ENCODE measurements at regions not wholly inside any gene's neighbourhood (a gene's known extent, or its start where the extent isn't known, plus 50 kb on each side); places are given as distances from the start of the nearest gene placed in this dataset.

GRCh38 chr14:84251411-84252115, 1278.4 kb upstream of the FLRT2 start:
- H3K79me1 ChIP-seq (replicated peaks; ENCODE audit: low read length, poor library complexity, severe bottlenecking): no peaks in the 10 kb centered on the region
- no peak overlapping the region for H3K18ac ChIP-seq (ENCODE audit: low read depth in 1 of 2, low read length in 2 of 2)
- no peaks in the 10 kb centered on the region for H3K27me3 ChIP-seq (ENCODE audit: control insufficient read depth in 1 of 2, insufficient read depth in 1 of 2, low read length in 2 of 2)
- no peak overlapping the region for H3K14ac ChIP-seq (ENCODE audit: low read length in 2 of 2)
- H3K4ac ChIP-seq (ENCODE audit: low read depth in 1 of 2, low read length in 2 of 2): no peak overlapping the region
- no peak overlapping the region for H3K9ac ChIP-seq (ENCODE audit: low read length)
- no peak overlapping the region for H2BK120ac ChIP-seq (ENCODE audit: low read depth, low read length)
- H3K4me1 ChIP-seq (ENCODE audit: control insufficient read depth, insufficient read depth, low read depth, low read length): no peaks in the 10 kb centered on the region
- no peak overlapping the region for H2BK15ac ChIP-seq (ENCODE audit: low read depth, poor library complexity, severe bottlenecking)
- no peaks in the 10 kb centered on the region for H3K9me3 ChIP-seq (ENCODE audit: control insufficient read depth, low read length)
- no peak overlapping the region for H4K8ac ChIP-seq (ENCODE audit: low read length)
- no peak overlapping the region for H2BK5ac ChIP-seq (ENCODE audit: low read depth, low read length, poor library complexity, severe bottlenecking)
- no peak overlapping the region for H4K91ac ChIP-seq (ENCODE audit: low read length)
- no peak overlapping the region for H2AK5ac ChIP-seq (ENCODE audit: low read length, severe bottlenecking)
- no peak for DNase-seq
- H3K4me2 ChIP-seq (ENCODE audit: low read length, poor library complexity, severe bottlenecking): no peak overlapping the region
- no peak overlapping the region for H3K4me3 ChIP-seq (ENCODE audit: insufficient read depth in 1 of 2, low read depth in 1 of 2, low read length in 2 of 2)
- no CpG with 5 or more reads among the region's 1 CpG for WGBS
- H2AFZ ChIP-seq (ENCODE audit: low read depth, low read length): no peak overlapping the region
- no peak overlapping the region for H3K27ac ChIP-seq (ENCODE audit: low read length, poor library complexity, severe bottlenecking)
- no peak overlapping the region for H3K23ac ChIP-seq (ENCODE audit: low read length in 2 of 2)
- H2BK12ac ChIP-seq (ENCODE audit: low read length in 2 of 2): no peak overlapping the region
- H3K36me3 ChIP-seq (ENCODE audit: control insufficient read depth in 1 of 2, insufficient read depth in 2 of 2, low read depth in 1 of 2, low read length in 2 of 2): no peaks in the 10 kb centered on the region

- Histone ChIP-seq H3K36me3 (ENCODE audit: control insufficient read depth in 1 of 2, insufficient read depth in 2 of 2, low read depth in 1 of 2, low read length in 2 of 2) (no peaks in the 10 kb centered on the region), H3K23ac (ENCODE audit: low read length in 2 of 2) (no peak overlapping the region), H4K8ac (ENCODE audit: low read length) (no peak overlapping the region), H2BK12ac (ENCODE audit: low read length in 2 of 2) (no peak overlapping the region), H4K91ac (ENCODE audit: low read length) (no peak overlapping the region), H3K4me1 (ENCODE audit: control insufficient read depth, insufficient read depth, low read depth, low read length) (no peaks in the 10 kb centered on the region), H2AK5ac (ENCODE audit: low read length, severe bottlenecking) (no peak overlapping the region), H3K79me1 (replicated peaks; ENCODE audit: low read length, poor library complexity, severe bottlenecking) (no peaks in the 10 kb centered on the region), H3K9me3 (ENCODE audit: control insufficient read depth, low read length) (no peaks in the 10 kb centered on the region), H3K4me3 (ENCODE audit: insufficient read depth in 1 of 2, low read depth in 1 of 2, low read length in 2 of 2) (no peak overlapping the region), H3K9ac (ENCODE audit: low read length) (no peak overlapping the region), H3K14ac (ENCODE audit: low read length in 2 of 2) (no peak overlapping the region), H2BK5ac (ENCODE audit: low read depth, low read length, poor library complexity, severe bottlenecking) (no peak overlapping the region), H3K4me2 (ENCODE audit: low read length, poor library complexity, severe bottlenecking) (no peak overlapping the region), H2BK15ac (ENCODE audit: low read depth, poor library complexity, severe bottlenecking) (no peak overlapping the region), H3K27ac (ENCODE audit: low read length, poor library complexity, severe bottlenecking) (no peak overlapping the region), H2AFZ (ENCODE audit: low read depth, low read length) (no peak overlapping the region), H3K27me3 (ENCODE audit: control insufficient read depth in 1 of 2, insufficient read depth in 1 of 2, low read length in 2 of 2) (no peaks in the 10 kb centered on the region), H2BK120ac (ENCODE audit: low read depth, low read length) (no peak overlapping the region), H3K18ac (ENCODE audit: low read depth in 1 of 2, low read length in 2 of 2) (no peak overlapping the region), H3K4ac (ENCODE audit: low read depth in 1 of 2, low read length in 2 of 2) (no peak overlapping the region)
- DNase-seq: no peak
- WGBS: no CpG with 5 or more reads among the region's 2 CpGs
Observed at GRCh38 chr14:84252706-84253105, 1277.2 kb upstream of the FLRT2 start.

DNA sequence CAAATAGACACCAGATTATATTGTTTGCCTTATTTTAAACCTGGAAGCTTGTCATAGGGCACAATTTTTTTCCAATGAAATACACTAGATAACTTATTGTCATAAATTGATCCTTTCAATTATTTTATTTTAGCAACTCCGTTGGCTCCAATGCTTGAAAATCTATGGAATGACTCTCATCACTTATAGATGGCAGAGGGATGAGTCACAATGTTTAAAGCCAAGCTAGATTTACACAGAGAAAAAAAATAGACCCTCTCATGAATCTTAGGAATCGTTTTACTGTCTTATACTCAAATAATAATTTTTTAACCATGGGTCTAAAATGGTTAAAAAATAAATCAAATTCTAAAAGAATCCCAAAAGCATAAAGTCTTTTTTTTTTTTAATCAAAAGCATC, 1276.6 kb upstream of the FLRT2 start:
- no peak overlapping the region for H3K14ac ChIP-seq (ENCODE audit: low read length in 2 of 2)
- H3K4me1 ChIP-seq (ENCODE audit: control insufficient read depth, insufficient read depth, low read depth, low read length): no peaks in the 10 kb centered on the region
- no peaks in the 10 kb centered on the region for H3K79me1 ChIP-seq (replicated peaks; ENCODE audit: low read length, poor library complexity, severe bottlenecking)
- no peak overlapping the region for H4K8ac ChIP-seq (ENCODE audit: low read length)
- no peak overlapping the region for H2BK5ac ChIP-seq (ENCODE audit: low read depth, low read length, poor library complexity, severe bottlenecking)
- DNase-seq: no peak
- H3K9ac ChIP-seq (ENCODE audit: low read length): no peak overlapping the region
- H2AK5ac ChIP-seq (ENCODE audit: low read length, severe bottlenecking): no peak overlapping the region
- H2BK12ac ChIP-seq (ENCODE audit: low read length in 2 of 2): no peak overlapping the region
- no peaks in the 10 kb centered on the region for H3K9me3 ChIP-seq (ENCODE audit: control insufficient read depth, low read length)
- WGBS: 0% methylated on average over 1 of the region's 2 CpGs
- no peak overlapping the region for H3K27ac ChIP-seq (ENCODE audit: low read length, poor library complexity, severe bottlenecking)
- H2AFZ ChIP-seq (ENCODE audit: low read depth, low read length): no peak overlapping the region
- no peaks in the 10 kb centered on the region for H3K36me3 ChIP-seq (ENCODE audit: control insufficient read depth in 1 of 2, insufficient read depth in 2 of 2, low read depth in 1 of 2, low read length in 2 of 2)
- no peak overlapping the region for H3K23ac ChIP-seq (ENCODE audit: low read length in 2 of 2)
- no peak overlapping the region for H2BK120ac ChIP-seq (ENCODE audit: low read depth, low read length)
- no peak overlapping the region for H2BK15ac ChIP-seq (ENCODE audit: low read depth, poor library complexity, severe bottlenecking)
- H3K4me3 ChIP-seq (ENCODE audit: insufficient read depth in 1 of 2, low read depth in 1 of 2, low read length in 2 of 2): no peak overlapping the region
- no peak overlapping the region for H3K18ac ChIP-seq (ENCODE audit: low read depth in 1 of 2, low read length in 2 of 2)
- H3K27me3 ChIP-seq (ENCODE audit: control insufficient read depth in 1 of 2, insufficient read depth in 1 of 2, low read length in 2 of 2): no peaks in the 10 kb centered on the region
- H4K91ac ChIP-seq (ENCODE audit: low read length): no peak overlapping the region
- no peak overlapping the region for H3K4ac ChIP-seq (ENCODE audit: low read depth in 1 of 2, low read length in 2 of 2)
- no peak overlapping the region for H3K4me2 ChIP-seq (ENCODE audit: low read length, poor library complexity, severe bottlenecking)

DNA sequence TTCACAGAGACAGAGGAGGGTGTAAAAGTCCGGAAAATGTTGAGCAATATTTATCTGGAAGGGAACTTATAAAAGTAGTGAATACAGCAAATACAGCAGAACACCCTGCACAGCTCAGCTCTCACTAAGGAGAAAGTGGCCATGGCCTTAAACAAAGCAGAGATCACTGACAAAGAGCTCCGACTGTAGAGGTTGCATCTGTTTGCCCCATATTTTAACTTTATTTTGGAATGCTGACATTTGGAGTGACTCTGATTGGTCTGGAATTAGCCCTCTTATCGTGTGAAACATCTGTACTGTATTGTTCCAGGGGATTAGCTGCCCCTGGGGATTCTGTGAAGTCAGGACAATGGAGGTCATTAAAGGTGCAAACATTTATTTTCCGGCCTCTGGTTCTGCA, 1275.7 kb upstream of the FLRT2 start:
- no peak overlapping the region for H3K4me3 ChIP-seq (ENCODE audit: insufficient read depth in 1 of 2, low read depth in 1 of 2, low read length in 2 of 2)
- no peak overlapping the region for H3K27ac ChIP-seq (ENCODE audit: low read length, poor library complexity, severe bottlenecking)
- no peak overlapping the region for H2AFZ ChIP-seq (ENCODE audit: low read depth, low read length)
- peak; percentile 19 for DNase-seq
- no peaks in the 10 kb centered on the region for H3K36me3 ChIP-seq (ENCODE audit: control insufficient read depth in 1 of 2, insufficient read depth in 2 of 2, low read depth in 1 of 2, low read length in 2 of 2)
- H2BK5ac ChIP-seq (ENCODE audit: low read depth, low read length, poor library complexity, severe bottlenecking): no peak overlapping the region
- WGBS: 33% methylated on average over 3 of the region's 4 CpGs
- H3K14ac ChIP-seq (ENCODE audit: low read length in 2 of 2): no peak overlapping the region
- H3K4ac ChIP-seq (ENCODE audit: low read depth in 1 of 2, low read length in 2 of 2): no peak overlapping the region
- no peak overlapping the region for H2BK120ac ChIP-seq (ENCODE audit: low read depth, low read length)
- no peak overlapping the region for H2AK5ac ChIP-seq (ENCODE audit: low read length, severe bottlenecking)
- H3K4me1 ChIP-seq (ENCODE audit: control insufficient read depth, insufficient read depth, low read depth, low read length): no peaks in the 10 kb centered on the region
- no peak overlapping the region for H3K9ac ChIP-seq (ENCODE audit: low read length)
- no peaks in the 10 kb centered on the region for H3K9me3 ChIP-seq (ENCODE audit: control insufficient read depth, low read length)
- H2BK15ac ChIP-seq (ENCODE audit: low read depth, poor library complexity, severe bottlenecking): no peak overlapping the region
- no peak overlapping the region for H3K23ac ChIP-seq (ENCODE audit: low read length in 2 of 2)
- no peaks in the 10 kb centered on the region for H3K79me1 ChIP-seq (replicated peaks; ENCODE audit: low read length, poor library complexity, severe bottlenecking)
- no peak overlapping the region for H4K91ac ChIP-seq (ENCODE audit: low read length)
- H3K4me2 ChIP-seq (ENCODE audit: low read length, poor library complexity, severe bottlenecking): no peak overlapping the region
- no peak overlapping the region for H2BK12ac ChIP-seq (ENCODE audit: low read length in 2 of 2)
- no peaks in the 10 kb centered on the region for H3K27me3 ChIP-seq (ENCODE audit: control insufficient read depth in 1 of 2, insufficient read depth in 1 of 2, low read length in 2 of 2)
- H4K8ac ChIP-seq (ENCODE audit: low read length): no peak overlapping the region
- H3K18ac ChIP-seq (ENCODE audit: low read depth in 1 of 2, low read length in 2 of 2): no peak overlapping the region
